ENCODE measurements at regions not wholly inside any gene's neighbourhood (a gene's known extent, or its start where the extent isn't known, plus 50 kb on each side); places are given as distances from the start of the nearest gene placed in this dataset.

- no peak for TF ChIP-seq POLR2AphosphoS5 (IDR thresholded peaks at IDR 0.05)
- no peak for TF ChIP-seq CTCF (IDR thresholded peaks at IDR 0.05 in 8 of 11, conservative IDR thresholded peaks at IDR 0.05 in 3 of 11)
These were observed 1175.5 kb downstream of the DTWD2 start for GRCh38 chr5:117812861-117813260.

Data from spleen (tissue), 7 donors.